ENCODE measurements at regions not wholly inside any gene's neighbourhood (a gene's known extent, or its start where the extent isn't known, plus 50 kb on each side); places are given as distances from the start of the nearest gene placed in this dataset.

DNA sequence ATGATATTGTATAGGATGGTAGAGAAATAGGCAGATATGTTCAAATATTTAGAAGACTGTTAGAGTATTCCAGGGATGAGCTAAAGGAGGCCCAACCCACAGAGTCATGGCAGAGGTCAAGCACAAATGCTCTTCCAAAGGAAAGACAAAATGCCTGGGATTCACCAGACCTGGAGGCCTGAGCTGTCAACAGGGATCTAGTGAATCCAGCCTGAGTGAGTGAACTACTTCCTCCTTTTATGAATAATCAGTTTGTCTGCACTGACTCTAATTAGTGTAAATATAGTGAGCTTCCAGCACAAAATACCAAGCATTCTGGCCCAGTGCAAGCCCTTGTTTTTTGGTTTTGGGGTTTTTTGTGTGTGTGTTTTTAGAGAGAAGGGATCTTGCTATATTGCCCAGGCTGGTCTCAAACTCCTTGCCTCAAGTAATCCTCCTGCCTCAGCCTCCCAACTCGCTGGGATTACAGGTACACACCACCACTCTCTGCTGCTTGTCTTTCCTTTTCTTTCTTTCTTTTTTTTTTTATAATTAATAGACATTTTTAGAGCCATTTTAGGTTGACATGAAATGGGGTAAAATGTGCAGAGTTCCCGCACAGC, 244.4 kb downstream of the SKIDA1 start:
- WGBS, 2 donors = 91 to 98% methylated on average over 2 of the region's 2 CpGs
- H3K4me3 ChIP-seq = no peak overlapping the region
- no peaks in the 10 kb centered on the region for H3K36me3 ChIP-seq (ENCODE audit: low read depth, missing control alignments)
- H3K9me3 ChIP-seq = no peaks in the 10 kb centered on the region
- no peak for TF ChIP-seq POLR2A (IDR thresholded peaks at IDR 0.05)
- TF ChIP-seq, protein P1, sequence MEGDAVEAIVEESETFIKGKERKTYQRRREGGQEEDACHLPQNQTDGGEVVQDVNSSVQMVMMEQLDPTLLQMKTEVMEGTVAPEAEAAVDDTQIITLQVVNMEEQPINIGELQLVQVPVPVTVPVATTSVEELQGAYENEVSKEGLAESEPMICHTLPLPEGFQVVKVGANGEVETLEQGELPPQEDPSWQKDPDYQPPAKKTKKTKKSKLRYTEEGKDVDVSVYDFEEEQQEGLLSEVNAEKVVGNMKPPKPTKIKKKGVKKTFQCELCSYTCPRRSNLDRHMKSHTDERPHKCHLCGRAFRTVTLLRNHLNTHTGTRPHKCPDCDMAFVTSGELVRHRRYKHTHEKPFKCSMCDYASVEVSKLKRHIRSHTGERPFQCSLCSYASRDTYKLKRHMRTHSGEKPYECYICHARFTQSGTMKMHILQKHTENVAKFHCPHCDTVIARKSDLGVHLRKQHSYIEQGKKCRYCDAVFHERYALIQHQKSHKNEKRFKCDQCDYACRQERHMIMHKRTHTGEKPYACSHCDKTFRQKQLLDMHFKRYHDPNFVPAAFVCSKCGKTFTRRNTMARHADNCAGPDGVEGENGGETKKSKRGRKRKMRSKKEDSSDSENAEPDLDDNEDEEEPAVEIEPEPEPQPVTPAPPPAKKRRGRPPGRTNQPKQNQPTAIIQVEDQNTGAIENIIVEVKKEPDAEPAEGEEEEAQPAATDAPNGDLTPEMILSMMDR (IDR thresholded peaks at IDR 0.05) = no peak
- DNase-seq = no peak
- H3K27me3 ChIP-seq = no peaks in the 10 kb centered on the region
- H3K27ac ChIP-seq = no peak overlapping the region
- intact Hi-C loops (cut with DNase I; ENCODE audit: low total_unique reads) = loop anchor here (10.0 kb wide), 1 partner anchor 214 kb away; no protein-coding TSS in a partner anchor
- H3K4me1 ChIP-seq = no peaks in the 10 kb centered on the region

DNA sequence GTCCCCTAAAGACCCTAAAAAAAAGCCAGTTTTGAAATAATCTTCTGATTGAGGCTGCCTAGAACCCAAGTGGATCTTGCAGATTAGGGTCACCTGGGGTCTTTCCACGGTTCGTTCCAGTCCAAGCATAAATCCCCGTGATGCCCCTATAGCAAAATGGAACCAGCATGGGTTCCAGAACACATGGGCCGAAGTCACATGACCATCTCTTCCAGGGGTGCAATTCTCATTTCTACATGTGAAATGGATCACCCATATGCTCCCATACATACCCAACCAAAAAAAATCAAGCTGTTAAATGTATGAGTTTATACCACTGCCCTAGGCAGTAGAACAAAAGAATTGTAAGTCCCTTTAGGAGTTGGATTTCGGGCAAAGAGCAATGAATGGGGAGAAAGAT, 245.4 kb downstream of the SKIDA1 start:
- Histone ChIP-seq H3K4me1 (no peaks in the 10 kb centered on the region), H3K27ac (no peak overlapping the region), H3K36me3 (ENCODE audit: low read depth, missing control alignments) (no peaks in the 10 kb centered on the region), H3K9me3 (no peaks in the 10 kb centered on the region), H3K27me3 (no peaks in the 10 kb centered on the region), H3K4me3 (no peak overlapping the region)
- no peak for DNase-seq
- intact Hi-C loops (cut with DNase I; ENCODE audit: low total_unique reads) = loop anchor here (10.0 kb wide), 1 partner anchor 215 kb away; no protein-coding TSS in a partner anchor
- WGBS, 2 donors = 90 to 94% methylated on average over 5 of the region's 5 CpGs
- TF ChIP-seq, protein P1 (IDR thresholded peaks at IDR 0.05) = no peak
- TF ChIP-seq POLR2A (IDR thresholded peaks at IDR 0.05) = no peak

DNA sequence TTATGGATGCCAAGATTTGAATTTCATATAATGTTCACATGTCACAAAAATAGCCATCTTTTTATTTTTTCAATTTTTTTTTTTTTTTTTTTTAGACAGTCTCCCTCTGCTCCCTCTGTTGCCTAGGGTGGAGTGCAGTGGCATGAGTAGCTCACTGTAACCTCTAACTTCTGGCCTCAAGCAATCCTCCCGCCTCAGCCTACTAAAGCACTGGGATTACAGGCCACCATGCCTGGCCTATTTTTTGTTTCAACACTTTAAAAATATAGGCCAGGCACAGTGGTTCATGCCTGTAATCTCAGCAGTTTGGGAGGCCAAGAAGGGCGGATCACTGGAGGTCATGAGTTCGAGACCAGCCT, 246.3 kb downstream of the SKIDA1 start:
- Histone ChIP-seq H3K4me1 (no peaks in the 10 kb centered on the region), H3K9me3 (no peaks in the 10 kb centered on the region), H3K27me3 (no peaks in the 10 kb centered on the region), H3K27ac (no peak overlapping the region), H3K36me3 (ENCODE audit: low read depth, missing control alignments) (no peaks in the 10 kb centered on the region), H3K4me3 (no peak overlapping the region)
- DNase-seq = no peak
- WGBS, 2 donors = 89% methylated on average over 3 of the region's 3 CpGs
- TF ChIP-seq, protein P1 (IDR thresholded peaks at IDR 0.05) = no peak
- TF ChIP-seq POLR2A (IDR thresholded peaks at IDR 0.05) = no peak
- intact Hi-C loops (cut with DNase I; ENCODE audit: low total_unique reads) = loop anchor here (10.0 kb wide), 1 partner anchor 204 kb away; no protein-coding TSS in a partner anchor

DNA sequence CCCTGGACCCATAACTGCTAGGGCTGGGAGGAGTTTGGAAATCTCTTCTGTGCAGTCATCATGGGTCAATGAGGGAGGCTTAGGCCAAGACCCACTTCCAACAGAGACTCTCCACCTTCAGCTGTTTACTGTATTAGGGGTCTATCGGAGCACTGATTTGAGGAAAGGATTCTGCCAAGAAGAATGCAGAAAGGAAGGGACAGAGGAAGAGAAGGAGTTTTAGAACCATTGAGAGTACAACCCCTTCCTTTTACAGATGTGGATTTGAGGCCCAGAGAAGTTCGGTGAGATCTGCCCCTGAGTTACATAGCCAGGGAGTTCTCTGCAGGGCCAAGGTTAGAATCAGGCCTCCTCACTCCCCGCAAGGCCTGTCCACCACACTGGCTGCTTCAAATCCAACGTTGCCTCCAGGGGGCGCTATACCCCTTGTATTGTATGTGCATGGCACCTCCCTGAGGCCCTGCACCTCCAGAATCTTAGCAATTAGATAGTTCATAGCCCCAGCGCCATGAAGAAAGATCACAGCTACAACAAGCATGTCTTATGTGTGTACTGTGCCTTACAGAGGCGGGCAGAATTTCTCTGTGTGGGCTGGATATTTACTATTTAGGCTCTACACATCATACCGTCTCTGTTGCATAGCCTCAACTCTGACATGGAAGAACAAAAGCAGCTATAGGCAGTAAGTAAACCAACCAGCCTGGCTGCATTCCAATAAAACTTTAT, 246.8 kb downstream of the SKIDA1 start:
- H3K9me3 ChIP-seq = no peaks in the 10 kb centered on the region

More for the DNA sequence above, 246.8 kb downstream of the SKIDA1 start:
- TF ChIP-seq POLR2A (IDR thresholded peaks at IDR 0.05) = no peak
- TF ChIP-seq, protein P1 (IDR thresholded peaks at IDR 0.05) = peak; percentile 89 to 93 (median 89)
- 40 to 48% methylated on average over 6 to 8 of the region's 8 CpGs for WGBS, 2 donors
- Histone ChIP-seq H3K27me3 (no peaks in the 10 kb centered on the region), H3K27ac (no peak overlapping the region), H3K36me3 (ENCODE audit: low read depth, missing control alignments) (no peaks in the 10 kb centered on the region), H3K4me1 (no peaks in the 10 kb centered on the region), H3K4me3 (no peak overlapping the region)
- DNase-seq = peak; percentile 99
- intact Hi-C loops (cut with DNase I; ENCODE audit: low total_unique reads) = loop anchor here (10.0 kb wide), 1 partner anchor 204 kb away; no protein-coding TSS in a partner anchor
